ENCODE measurements at regions not wholly inside any gene's neighbourhood (a gene's known extent, or its start where the extent isn't known, plus 50 kb on each side); places are given as distances from the start of the nearest gene placed in this dataset.

DNA sequence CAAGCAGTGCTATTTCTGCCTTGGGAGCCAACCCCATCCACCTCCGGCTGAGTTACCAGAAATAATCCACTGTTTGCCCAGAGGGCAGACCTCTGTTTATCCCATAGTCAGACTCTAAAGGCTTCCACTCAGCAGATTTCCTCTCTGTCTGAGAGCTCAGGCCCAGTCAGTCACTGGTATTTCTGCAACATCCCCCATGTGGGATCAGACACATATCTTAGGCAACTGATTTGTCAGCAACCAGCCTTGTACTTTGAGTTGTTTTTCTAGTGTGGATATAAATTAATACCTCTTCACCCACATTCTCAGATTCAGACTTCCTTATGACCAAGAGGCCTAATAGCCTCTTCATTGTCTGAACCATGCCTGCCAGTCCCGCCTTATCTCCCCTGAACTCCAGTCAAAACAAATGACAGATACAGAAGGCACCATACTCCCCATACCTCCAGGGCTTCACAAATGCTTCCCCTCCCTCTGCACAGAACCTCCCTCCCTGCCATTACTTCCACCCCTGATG lies 193.6 kb downstream of the FAM76B start:
- TF ChIP-seq CTCF (IDR thresholded peaks at IDR 0.05): no peak
- no peak for DNase-seq (ENCODE audit: low spot score)

GRCh38 chr11:95595541-95595940 lies 194.0 kb downstream of the FAM76B start:
- DNase-seq (ENCODE audit: low spot score) (no peak), ATAC-seq (ENCODE audit: low FRiP score) (no peak)
- no peak for TF ChIP-seq CTCF (IDR thresholded peaks at IDR 0.05)

More for the DNA sequence above, 193.6 kb downstream of the FAM76B start:
- no peak for ATAC-seq (ENCODE audit: low FRiP score)

DNA sequence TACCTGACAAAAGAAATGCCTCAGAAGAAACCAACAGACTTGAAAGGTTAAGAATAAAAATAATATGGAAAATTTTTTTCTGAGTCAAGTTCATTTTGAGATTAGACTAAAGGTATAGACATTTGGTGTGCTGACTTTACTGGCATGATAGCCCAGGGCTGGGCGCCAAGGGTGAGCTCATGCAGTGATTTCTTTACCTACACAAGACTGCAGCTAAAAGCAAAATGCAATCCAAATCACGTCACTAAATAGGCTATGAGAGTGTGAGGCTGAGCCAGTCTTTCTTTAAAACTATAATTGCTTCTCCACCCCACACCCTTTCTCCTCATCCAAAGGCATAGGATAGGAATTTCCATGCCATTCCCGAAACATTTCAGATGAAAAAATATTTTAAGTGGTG lies 196.5 kb downstream of the FAM76B start:
- ATAC-seq (ENCODE audit: low FRiP score): no peak
- no peak for DNase-seq (ENCODE audit: low spot score)
- no peak for TF ChIP-seq CTCF (IDR thresholded peaks at IDR 0.05)

DNA sequence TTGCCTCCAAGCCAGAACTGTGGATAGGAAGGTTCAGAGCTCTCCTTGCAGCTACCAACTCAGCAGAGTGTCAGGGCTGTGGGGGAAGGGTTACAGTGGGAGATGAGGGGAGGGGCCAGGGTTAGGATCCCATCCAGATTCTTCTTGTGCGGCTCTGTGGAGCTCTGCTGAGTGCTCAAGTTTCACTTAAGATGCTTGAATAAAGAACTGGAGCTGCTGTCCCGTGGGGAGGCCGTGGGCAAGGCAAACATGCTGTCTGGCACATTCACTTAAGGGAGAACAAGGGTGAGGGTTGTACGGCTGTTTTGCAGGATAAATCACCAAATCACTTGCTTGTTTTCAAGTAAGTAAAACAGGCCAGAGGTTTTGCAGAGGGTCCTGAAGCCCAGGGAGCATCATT lies 197.1 kb downstream of the FAM76B start:
- TF ChIP-seq CTCF (IDR thresholded peaks at IDR 0.05): no peak
- no peak for DNase-seq (ENCODE audit: low spot score)
- no peak for ATAC-seq (ENCODE audit: low FRiP score)

- DNase-seq (ENCODE audit: low spot score) (no peak), ATAC-seq (ENCODE audit: low FRiP score) (no peak)
- no peak for TF ChIP-seq CTCF (IDR thresholded peaks at IDR 0.05)
Measured at GRCh38 chr11:95589893-95590612, 199.5 kb downstream of the FAM76B start.

DNA sequence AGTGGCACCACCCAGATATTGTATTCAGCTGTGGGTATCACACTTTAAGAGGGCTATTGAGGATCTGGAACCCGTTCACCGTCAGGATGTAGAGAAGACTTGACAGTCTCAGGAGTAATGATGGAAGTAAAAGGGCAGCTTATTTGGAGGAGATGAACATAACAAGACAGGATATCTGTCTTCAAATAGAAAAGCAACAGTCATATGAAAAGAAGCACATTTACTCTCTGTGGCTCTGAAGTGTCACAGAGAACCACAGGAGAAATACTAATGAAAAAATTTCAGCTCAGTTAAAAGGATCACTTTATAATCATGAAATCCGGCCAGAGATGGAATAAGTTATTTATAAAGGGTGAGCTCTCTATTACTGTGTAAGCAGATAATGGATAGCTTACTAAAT lies 200.8 kb downstream of the FAM76B start:
- DNase-seq (ENCODE audit: low spot score): no peak
- no peak for TF ChIP-seq CTCF (IDR thresholded peaks at IDR 0.05)
- ATAC-seq (ENCODE audit: low FRiP score): no peak

DNA sequence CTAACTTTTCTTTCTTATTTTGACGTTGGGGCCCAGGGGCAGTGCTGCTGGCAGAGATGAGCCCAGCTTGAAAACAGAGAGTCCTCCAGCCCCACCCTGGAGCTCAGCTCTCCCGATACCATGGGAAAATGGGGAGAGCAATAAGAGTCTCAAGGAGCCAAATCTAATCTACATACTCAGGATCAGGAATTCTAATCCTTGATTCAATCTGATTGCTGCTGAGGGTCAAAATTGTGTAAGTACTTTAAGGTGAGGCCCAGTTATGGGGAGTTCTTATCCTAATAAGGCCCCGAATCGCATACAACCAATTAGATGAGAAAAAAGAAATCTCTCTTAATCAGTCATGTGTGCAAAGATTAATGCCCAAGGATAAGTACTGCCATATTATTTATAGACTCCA lies 202.9 kb downstream of the FAM76B start:
- TF ChIP-seq CTCF (IDR thresholded peaks at IDR 0.05): no peak
- no peak for ATAC-seq (ENCODE audit: low FRiP score)
- no peak for DNase-seq (ENCODE audit: low spot score)
